ENCODE measurements at regions not wholly inside any gene's neighbourhood (a gene's known extent, or its start where the extent isn't known, plus 50 kb on each side); places are given as distances from the start of the nearest gene placed in this dataset.
"Not testable (repeated sequence)": the region's sequence is repeated elsewhere in the genome, so short reads cannot be mapped to it uniquely, and the experiment has no call there.

DNA sequence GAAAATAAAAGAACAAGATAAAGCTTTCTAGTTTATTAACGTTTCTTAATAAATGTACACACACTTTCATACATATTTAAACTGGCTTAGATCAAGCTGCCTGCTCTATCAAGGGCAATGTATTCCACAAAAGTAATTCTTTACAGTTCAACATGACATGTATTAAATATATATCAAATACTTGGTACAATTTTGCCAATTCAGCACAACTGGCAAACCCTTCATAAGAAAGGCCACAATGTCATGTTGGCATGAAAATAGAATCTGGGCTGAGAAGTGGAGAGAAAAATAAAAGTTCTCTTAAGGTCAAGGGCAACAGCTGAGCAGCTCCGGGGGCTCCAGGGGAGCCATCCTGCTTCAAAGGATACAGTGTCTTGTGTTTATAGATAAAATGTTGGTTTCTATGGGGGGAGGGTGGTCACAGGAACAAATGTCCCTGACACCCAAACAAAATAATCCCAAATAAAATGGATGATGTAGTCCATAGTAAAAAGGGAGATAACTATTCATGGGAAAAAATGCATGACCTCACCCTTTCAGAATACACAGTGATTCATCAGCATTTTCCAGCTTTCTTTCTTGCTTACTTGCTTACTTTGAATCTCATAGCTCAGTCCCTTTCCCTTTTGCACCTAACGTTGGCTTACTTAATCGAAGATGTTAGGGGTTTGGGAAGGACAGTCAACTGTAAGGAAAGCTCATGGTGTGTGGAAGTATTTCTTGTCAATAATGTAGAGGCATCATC lies 494.9 kb downstream of the NYAP2 start:
- DNase-seq, result no peak

DNA sequence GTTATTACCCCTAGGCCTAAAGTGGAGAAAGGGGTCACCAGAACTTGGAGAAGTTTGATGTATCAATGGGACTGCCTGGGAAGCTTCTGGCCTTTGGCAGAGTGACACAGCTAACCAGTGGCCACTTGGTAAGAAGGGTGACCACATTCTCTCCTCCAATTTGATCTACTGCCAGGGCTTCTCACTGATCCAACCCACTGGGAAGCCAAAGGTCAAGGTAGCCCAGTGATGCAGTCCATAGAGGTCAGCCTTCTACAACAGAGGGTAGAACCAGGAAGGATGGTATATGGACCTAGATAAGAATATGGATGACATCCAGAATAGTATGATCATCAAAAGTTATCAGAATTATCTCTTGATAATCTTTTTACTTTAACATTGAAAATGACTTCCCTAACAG lies 493.6 kb downstream of the NYAP2 start:
- DNase-seq, result no peak

DNA sequence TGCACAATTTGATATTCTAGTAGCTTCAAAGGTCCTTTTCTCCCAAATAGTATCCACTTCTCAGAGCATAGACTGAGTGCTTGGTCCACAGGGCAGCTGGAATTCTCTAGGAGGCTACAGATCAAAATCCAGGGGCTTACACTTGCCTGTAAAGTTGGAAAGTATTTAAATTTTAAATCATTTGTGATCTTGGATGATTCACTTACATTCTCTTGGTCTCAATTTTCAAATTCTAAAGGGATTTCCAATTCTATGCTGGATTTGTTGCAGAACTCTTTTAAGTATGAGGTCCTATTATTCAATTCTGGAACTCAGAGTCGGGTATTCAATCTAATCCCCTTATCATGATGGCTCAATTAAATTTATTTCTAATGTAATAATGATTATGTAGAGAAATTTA lies 492.3 kb downstream of the NYAP2 start:
- DNase-seq, result no peak

DNA sequence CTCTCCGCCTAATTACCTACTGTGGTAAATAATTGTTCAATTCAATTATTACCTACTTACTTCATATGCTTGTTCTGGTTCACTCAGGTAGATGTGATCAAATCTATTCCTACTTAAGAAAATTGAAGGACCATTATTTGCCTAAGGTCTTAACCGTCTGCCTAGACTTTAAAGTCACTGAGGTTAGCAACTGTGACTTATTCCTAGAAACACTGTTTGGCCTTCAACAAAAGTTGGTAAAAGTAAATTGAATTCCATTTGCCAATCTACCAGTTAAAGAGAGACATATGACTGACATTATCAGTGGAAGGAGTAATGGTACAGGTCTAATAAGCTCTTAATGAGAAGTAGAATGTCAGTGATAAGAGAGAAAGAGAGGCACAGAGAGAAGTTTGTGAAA lies 491.5 kb downstream of the NYAP2 start:
- no peak for DNase-seq

DNA sequence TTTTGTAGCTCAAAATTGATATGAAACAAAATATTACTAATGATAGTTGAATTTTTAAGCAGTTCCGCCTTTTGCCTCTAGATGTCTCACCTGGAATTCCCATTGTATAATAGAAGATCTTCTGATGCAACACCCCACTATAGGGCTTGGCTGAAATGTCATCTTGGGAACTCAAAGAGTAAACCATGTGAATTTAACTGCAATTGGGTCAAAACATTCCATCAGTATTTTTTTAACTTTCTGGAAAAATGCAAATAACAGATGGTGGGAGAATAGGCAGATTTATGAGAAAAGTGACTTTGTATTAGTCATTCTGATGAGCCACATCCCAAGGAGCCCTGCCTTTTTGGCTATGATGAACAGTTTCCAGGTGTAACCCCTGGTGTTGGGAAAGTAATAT lies 489.9 kb downstream of the NYAP2 start:
- DNase-seq, result peak; percentile 0 to 70 (median 34)

DNA sequence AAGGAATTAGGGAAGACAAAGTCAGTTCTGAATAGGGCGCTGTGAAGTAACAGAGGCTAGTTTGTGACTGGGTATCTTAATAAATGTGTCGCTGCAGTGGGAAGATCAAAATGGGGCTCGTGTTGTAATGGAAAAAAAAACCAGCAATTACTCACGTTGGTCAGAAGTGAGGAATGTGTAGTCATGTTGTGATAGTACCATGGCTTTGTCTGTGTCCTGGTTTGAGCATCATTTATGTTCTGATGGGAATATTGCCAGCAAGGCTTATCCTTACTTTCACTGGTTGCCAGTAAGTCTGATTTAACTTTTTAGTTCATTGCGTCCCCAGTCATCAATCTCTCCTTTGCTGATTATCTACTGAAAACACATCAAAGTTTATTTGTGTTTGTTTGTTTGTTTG lies 467.6 kb downstream of the NYAP2 start:
- DNase-seq, result no peak

DNA sequence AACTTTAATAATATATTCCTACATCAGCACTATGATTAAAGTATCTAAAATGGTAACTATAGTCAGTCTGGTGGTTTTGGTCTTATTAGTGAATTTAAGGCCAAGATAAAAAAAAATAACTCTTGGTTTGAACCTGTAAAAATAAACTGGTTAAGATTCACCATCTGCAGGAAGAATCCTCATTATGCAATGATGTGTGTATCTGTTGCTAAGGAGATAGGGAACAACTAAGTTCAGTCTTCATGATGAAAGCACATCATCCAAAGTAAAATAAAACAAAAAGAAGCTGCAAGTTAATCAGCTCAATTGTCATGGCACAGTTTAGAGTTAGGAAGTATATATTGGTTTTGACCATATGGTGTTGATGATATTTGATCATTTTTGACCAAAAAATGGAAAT lies 466.0 kb downstream of the NYAP2 start:
- no peak for DNase-seq

DNA sequence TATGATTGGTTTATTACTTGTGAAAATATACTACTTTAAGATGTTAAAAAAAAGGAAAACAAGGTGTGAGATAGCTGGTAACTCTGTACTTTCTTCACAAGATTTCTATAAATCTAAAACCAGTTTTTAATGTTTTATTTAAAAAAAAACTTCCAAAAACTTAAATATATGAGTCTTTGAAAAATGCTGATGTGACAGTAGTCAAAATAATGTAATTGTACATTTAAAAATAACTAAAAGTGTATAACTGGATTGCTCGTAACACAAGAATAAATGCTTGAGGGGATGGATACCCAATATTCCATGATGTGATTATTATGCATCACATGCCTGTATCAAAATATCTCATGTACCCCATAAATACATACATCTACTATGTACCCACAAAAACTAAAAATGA lies 464.9 kb downstream of the NYAP2 start:
- DNase-seq, result no peak

DNA sequence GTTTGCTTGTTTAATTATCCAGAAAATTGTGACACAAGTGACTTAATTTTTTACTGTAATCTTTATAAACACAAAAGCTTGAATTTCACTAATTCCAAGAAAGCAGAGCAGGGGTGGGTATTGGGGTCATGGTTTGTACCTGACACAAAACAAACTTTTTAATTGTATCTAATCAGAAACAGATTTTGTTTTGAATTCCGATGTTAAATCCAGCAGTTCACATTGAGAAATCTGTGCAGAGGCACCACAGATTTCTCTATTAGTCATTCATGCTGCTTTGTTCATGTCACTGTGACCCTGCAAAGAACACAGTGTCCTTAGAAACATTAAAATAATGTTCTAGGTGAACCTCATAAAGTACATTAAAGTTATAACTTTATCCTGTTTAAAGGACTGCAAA lies 443.4 kb downstream of the NYAP2 start:
- DNase-seq, result no peak

DNA sequence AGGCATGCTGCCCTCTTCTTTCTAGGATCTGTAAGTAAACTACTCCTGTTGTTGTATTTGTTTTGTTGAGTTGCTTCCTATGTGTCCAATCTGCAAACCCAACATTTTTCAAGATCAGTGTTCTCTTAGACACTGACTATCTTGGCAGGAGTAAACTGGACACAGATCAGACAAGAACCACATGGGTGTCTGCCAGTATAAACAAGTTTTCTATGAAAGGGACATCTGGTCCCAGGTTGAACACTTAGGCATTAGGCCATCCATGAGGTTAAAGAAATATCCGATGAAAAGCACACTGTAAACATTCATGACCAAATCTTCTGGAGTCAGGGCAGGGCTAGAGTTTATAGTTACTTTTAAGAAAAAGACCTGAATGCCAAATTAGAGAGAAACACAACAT lies 441.8 kb downstream of the NYAP2 start:
- no peak for DNase-seq

DNA sequence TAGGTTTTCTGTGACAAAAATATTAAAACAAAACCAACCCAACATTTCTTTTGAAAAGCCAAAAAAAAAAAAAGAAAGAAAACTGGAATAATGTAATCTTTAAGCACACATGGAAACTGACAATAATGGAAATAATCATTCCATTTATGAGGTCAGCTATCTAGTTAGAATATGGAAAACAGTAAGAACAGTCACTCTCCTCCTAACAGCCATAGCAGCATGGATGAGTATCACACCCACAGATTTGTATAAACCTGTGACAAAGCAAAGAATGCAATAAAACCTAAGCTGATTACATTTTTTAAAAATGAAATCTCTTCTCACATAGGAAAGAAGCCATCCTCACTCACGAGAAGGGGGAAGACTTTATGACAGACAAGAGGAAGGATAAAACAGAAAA lies 437.8 kb downstream of the NYAP2 start:
- DNase-seq, result no peak

DNA sequence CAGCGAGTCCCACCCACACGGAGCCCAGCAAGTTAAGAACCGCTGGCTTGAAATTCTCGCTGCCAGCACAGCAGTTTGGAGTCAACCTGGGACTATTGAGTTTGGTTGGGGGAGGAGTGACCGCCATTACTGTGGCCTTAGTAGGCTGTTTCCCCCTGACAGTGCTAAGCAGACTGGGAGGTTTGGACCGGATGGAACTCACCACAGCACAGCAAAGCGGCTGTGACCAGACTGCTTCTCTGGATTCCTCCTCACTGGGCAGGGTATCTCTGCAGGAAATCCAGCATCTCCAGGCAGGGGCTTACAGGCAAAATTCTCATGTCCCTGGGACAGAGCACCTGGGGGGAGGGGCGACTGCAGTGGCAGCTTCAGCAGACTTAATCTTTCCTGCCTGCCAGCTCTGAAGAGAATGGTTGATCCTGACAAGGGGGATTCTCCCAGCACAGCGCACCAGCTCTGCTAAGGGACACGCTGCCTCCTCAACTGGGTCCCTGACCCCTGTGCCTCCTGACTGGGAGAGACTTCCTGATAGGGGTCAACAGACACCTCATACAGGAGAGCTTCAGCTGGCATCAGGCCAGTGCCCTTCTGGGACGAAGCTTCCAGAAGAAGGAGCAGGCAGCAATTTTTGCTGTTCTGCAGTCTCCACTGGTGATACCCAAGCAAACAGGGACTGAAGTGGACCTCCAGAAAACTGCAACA lies 425.4 kb downstream of the NYAP2 start:
- DNase-seq, result no peak

DNA sequence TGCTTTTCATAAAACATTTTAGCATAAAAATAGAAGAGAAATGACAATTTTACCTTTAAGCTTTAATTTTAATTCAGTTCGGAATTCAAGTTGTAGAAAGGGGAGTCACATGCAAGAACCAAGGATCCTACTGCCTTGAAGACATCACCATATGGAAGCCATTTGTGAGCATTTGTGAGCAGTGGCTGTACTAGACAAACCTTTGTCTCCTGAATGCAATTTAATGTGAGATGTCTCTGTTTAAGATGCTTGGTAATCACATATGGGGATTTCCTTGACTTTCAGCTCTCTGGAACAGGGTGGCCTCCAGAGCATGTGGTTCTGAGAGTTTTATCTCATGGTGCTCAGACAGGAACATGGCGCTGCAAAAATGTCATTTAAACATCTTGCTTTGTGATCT lies 421.8 kb downstream of the NYAP2 start:
- DNase-seq, result no peak

DNA sequence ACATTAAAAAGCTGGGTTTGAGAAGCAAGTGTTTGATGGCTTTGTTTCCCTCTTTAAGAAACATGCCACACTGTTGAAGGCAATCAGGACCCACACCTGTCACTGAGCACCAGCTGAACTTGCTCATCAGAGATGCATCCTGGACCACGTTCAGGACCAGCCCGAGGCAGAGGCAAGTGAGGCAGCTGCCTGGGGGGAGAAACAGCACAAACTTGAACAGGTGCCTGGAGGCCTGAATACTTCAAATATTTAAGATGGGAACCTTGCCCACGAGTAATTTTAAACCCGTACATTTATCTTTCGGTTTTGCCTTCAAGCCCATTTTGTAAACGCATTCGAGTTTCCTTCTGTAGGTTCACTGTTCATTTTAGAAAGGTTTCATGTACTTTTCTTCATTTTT lies 421.3 kb downstream of the NYAP2 start:
- no peak for DNase-seq

DNA sequence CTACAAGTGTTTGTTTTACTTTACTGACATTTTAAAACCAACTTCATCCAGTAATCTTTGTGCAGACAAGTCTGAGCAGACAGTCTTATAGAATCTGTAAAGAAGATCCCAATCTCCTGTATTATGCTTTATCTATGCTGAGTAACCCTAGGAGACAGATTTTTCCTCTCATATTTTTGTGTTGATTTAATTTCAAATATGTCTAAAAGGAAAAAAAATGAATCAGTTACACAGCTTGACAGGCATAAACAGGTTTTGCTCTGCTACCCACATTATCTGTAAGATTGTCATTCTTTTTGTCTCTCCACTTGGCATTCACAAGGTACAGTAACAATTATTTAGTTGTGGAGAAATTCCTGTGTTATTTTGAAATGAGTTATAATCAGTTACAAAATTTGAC lies 415.0 kb downstream of the NYAP2 start:
- no peak for DNase-seq

DNA sequence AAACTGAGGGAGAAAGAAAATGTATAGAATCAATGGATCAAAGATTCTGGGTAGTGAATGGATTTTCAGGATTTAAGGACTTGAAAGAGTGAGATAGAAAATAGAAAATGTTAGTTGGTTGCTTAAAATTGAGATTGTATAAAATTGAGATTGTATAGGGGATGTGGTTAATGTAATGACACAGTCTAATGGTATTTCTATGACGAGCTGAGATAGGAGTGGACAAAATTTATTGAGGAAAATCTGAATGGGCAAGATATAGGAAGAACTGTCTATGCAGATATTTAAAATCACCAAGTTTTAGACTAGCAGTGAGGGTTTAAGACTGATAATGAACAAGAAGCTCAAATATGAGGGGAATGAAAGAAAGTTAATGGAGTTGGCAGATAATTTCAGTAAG lies 406.6 kb downstream of the NYAP2 start:
- no peak for DNase-seq

DNA sequence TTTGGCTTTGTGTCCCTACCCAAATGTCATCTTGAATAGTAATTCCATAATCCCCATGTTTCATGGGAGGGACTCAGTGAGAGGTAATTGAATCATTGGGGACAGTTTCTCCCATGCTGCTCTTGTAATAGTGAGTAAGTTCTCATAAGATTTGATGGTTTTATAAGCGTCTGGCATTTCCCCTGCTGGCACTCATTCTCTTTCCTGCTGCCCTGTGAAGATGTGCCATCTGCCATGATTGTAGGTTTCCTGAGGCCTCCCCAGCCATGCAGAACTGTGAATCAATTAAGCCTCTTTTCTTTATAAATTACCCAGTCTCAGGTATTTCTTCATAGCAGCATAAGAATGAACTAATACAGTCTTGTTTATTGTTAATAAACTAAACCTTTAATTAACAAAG lies 402.6 kb downstream of the NYAP2 start:
- DNase-seq, result not testable (repeated sequence)

DNA sequence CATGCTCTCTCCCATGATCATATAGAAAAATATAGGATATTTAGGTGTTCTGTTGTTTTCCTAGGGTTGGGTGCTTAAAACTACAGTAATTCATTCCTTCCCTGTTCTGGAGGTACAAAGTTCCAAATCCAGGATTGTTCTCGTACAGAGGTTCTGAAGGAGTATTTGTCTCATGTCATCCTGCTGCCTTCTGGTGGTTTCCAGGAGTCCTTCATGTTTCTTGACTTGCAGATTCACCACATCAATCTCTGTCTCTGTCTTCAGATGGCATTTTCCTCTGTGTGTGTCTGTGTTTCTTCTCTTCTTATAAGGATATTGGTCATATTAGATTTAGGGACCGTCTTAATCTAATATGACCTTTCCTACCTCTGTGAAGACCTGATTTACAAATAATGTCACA lies 397.9 kb downstream of the NYAP2 start:
- DNase-seq, result no peak

DNA sequence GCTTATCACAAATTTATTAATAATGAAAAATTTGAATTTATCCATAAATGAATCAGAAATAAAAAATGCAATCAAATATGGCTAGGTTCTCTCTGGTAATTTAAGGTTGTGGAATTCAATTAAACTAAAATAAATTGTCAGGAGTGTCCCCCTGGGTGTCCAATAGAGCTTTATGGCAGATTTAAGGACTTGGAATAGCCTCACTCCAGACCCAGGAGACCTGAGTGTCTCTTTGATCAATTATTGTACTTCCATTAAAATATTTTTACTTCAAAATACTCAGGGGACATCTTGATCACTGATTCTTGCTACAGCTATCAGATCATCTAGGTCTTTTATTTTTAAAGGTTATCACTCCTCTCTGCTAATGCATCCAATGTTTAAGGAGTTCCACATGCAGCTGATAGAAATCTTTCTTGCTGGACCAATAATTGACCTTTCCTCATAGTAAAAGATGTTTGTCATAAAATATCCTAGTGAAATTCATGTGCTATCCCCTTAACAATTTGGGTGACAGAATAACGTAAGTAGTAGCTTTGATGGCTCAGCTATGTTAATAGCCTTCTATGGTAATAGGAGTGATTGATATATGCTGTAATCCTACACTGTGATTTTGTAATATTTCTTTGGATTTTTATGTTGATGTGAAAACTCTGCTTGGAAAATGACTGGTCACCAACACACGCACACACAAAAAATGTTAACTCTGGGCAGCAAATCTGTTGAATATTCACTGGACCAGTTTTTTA lies 395.3 kb downstream of the NYAP2 start:
- DNase-seq, result no peak

DNA sequence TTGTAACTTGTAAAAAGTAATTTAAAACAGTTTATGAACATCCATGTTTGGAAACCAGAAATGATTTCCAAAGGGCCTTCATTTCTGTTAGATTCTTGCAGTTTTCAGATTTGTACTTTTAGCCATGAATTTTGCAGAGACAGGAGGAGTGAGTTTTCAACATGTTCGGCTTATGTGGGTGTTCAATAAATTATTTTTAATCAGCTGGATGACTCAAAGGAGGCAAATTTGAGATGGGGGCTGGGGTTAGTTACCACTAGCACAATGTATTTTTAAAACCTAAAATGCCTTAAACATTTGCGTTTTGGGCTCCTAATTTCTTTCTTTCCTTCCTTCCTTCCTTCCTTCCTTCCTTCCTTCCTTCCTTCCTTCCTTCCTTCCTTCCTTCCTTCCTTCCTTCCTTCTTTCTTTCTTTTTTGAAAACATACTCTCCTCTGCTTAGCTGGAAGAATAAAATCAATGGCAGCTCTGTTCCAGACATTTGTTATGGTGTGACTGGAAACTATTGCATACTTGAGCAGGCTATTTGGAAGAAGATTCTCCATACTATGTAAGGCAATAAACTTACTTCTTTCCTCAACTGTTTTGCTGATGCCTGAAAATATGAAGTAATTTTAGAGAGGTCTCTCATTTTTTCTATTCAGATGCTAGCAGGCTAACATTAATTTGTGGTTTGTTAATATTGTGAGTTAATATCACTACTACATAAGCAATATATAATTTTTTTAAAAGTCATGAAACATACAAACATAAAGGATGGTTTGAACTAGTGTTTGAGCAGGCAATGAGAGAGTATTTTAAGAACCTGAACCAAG lies 394.4 kb downstream of the NYAP2 start:
- no peak for DNase-seq

DNA sequence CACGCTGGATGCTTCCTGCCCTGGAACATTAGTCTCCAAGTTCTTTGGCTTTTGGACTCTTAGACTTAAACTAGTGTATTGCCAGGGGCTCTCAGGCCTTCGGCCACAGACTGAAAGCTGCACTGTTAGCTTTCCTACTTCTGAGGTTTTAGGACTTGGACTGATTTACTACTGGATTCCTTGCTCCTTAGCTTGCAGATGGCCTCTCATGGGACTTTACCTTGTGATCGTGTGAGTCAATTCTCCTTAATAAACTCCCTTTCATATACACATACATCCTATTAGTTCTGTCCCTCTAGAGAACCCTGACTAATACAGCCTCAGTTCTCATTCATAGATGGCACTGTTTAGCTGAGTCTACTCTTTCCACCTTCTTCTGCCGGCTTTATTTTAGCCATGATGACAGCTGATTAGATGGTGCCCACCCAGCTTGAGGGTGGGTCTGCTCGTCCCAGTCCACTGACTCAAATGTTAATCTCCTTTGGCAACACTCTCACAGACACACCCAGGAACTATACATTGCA lies 389.1 kb downstream of the NYAP2 start:
- no peak for DNase-seq

DNA sequence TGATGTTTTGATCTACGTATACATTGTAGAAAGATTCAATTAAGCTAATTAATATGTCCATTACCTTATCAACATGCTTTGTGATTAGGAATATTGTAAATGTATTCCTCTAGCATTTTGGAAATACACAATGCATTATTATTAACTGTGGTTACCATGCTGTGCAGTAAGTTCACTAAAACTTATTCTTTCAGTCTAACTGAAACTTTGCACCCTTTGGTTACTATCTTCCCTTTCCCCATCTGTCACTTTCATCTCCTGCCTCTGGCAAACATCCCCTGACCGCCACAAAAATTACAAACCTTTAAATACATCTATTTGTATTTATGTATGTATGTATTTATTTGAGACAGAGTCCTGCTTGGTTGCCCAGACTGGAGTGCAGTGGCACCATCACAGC lies 388.0 kb downstream of the NYAP2 start:
- no peak for DNase-seq

DNA sequence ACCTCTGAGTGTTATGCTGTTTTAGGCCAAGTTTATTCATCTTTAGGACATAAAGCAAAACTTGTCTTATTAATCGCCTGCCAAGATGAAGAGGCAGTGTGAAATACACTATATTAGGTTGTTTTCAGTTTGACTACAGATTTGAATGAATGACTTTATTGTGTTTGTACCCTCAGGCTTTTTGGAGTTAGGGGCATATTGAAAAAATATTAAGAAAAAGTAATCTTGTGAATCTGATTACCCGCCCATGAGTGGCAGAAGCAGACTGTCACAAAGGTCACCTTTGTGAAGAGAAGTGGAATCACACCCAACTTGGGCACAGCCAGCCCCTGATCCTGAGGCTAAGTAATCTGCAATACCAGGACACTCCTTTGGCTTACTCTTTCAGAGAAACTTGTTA lies 382.5 kb downstream of the NYAP2 start:
- no peak for DNase-seq

Data from NCI-H1417 (cell line).